Common myeloid progenitor, CD34-positive (primary cell): ENCODE measurements at regions not wholly inside any gene's neighbourhood (a gene's known extent, or its start where the extent isn't known, plus 50 kb on each side); places are given as distances from the start of the nearest gene placed in this dataset.
"Not testable (repeated sequence)": the region's sequence is repeated elsewhere in the genome, so short reads cannot be mapped to it uniquely, and the experiment has no call there.

ENCODE experiments used
- CTCF ChIA-PET: fragments of 350-600 bp; sonication (Branson Sonifier 250); formaldehyde crosslinking; loops from one replicate; lab custom pipeline; 2021; ENCODE audit warnings: antibody characterized with exemption; lab: Charles Lee
- POLR2A ChIA-PET: fragments of 350-600 bp; sonication (Branson Sonifier 250); formaldehyde crosslinking; loops from one replicate; lab custom pipeline; 2021; ENCODE audit warnings: antibody characterized with exemption; lab: Charles Lee
- DNase-seq, 3 donors: peaks; one replicate each; pipeline versions ENCODE4 v3.0.0 to v3.0.0-alpha.2; 2013
- H3K27ac ChIP-seq, 2 experiments: 1 replicate in 1 of 2; 2 replicates in 1 of 2; pipeline ENCODE4 v1.7.0; 2013; ENCODE audit warnings: inconsistent platforms in 2 of 2, low read length in 2 of 2, mild to moderate bottlenecking in 2 of 2, low read depth in 1 of 2, moderate library complexity in 1 of 2; ENCODE audit not compliant: severe bottlenecking in 2 of 2, insufficient read depth in 1 of 2, poor library complexity in 1 of 2
- H3K27me3 ChIP-seq, 5 experiments: replicated peaks in 2 of 5; 1 replicate in 3 of 5; 2 replicates in 2 of 5; pipeline versions ENCODE4 v1.6.1 to v1.7.0; 2013; ENCODE audit warnings: low read length in 4 of 5, mild to moderate bottlenecking in 2 of 5, moderate library complexity in 2 of 5, inconsistent platforms in 1 of 5; ENCODE audit not compliant: insufficient read depth in 5 of 5, control insufficient read depth in 4 of 5
- H3K36me3 ChIP-seq, 4 experiments: 1 replicate in 2 of 4; 2 replicates in 2 of 4; pipeline versions ENCODE4 v1.6.1 to v1.7.0; 2013; ENCODE audit warnings: low read length in 3 of 4, control low read depth in 1 of 4, mild to moderate bottlenecking in 1 of 4; ENCODE audit not compliant: control insufficient read depth in 4 of 4, insufficient read depth in 4 of 4
- H3K4me1 ChIP-seq, 4 experiments: 1 replicate in 3 of 4; 2 replicates in 1 of 4; pipeline versions ENCODE4 v1.6.1 to v1.7.1; 2013; ENCODE audit warnings: low read length in 3 of 4, mild to moderate bottlenecking in 3 of 4, control low read depth in 1 of 4, inconsistent platforms in 1 of 4, moderate library complexity in 1 of 4; ENCODE audit not compliant: control insufficient read depth in 4 of 4, insufficient read depth in 4 of 4; ENCODE audit errors: control extremely low read depth in 1 of 4
- H3K4me3 ChIP-seq, 7 experiments: 1 replicate in 4 of 7; 2 replicates in 3 of 7; pipeline versions ENCODE4 v1.5.1 to v1.7.0; 2013; ENCODE audit warnings: mild to moderate bottlenecking in 7 of 7, low read length in 6 of 7, moderate library complexity in 6 of 7, inconsistent platforms in 2 of 7, low read depth in 2 of 7, control low read depth in 1 of 7; ENCODE audit not compliant: insufficient read depth in 4 of 7, control insufficient read depth in 1 of 7; ENCODE audit errors: extremely low read depth in 1 of 7
- H3K9me3 ChIP-seq, 5 experiments: 1 replicate in 4 of 5; 2 replicates in 1 of 5; pipeline versions ENCODE4 v1.6.1 to v1.7.1; 2013; ENCODE audit warnings: low read length in 4 of 5, mild to moderate bottlenecking in 2 of 5, inconsistent platforms in 1 of 5, low read depth in 1 of 5, moderate library complexity in 1 of 5; ENCODE audit not compliant: control insufficient read depth in 4 of 5, insufficient read depth in 2 of 5; ENCODE audit errors: control extremely low read depth in 1 of 5
- WGBS: methylation state at CpG from one replicate; pipeline ENCODE4 v1.1.5; 2013; ENCODE audit not compliant: insufficient coverage; 5-methylcytosine and 5-hydroxymethylcytosine counted together

- 79% methylated on average over 2 of the region's 6 CpGs for WGBS
- POLR2A ChIA-PET, H3K36me3 ChIP-seq: not testable (repeated sequence)
Observed at GRCh38 chr17:70293564-70294310, 124.4 kb downstream of the KCNJ2 start.

GRCh38 chr17:70295329-70295728 lies 126.0 kb downstream of the KCNJ2 start:
- peak in 1 of 3 donors; percentile 0 for DNase-seq
- Histone ChIP-seq H3K36me3 (no peaks in the 10 kb centered on the region), H3K4me3 (no peak overlapping the region), H3K4me1 (peaks cover 0 to 2% (median 0%) of the 10 kb centered on the region in 4 experiments), H3K27ac (no peak overlapping the region), H3K27me3 (no peaks in the 10 kb centered on the region), H3K9me3 (no peaks in the 10 kb centered on the region)
- ChIA-PET POLR2A (no interaction called here), CTCF (no interaction called here)
- no CpG with 5 or more reads among the region's 1 CpG for WGBS

More at GRCh38 chr17:70293564-70294310, 124.4 kb downstream of the KCNJ2 start:
- not testable (repeated sequence) for H3K27me3 ChIP-seq, H3K9me3 ChIP-seq, H3K4me3 ChIP-seq, DNase-seq, H3K27ac ChIP-seq, H3K4me1 ChIP-seq
- CTCF ChIA-PET, result interaction anchor here (0.7 kb wide), 1 partner anchor 9 kb away, joined by 3 read pairs; no protein-coding TSS in a partner anchor

GRCh38 chr17:70295731-70296130 lies 126.4 kb downstream of the KCNJ2 start:
- Histone ChIP-seq H3K36me3 (no peaks in the 10 kb centered on the region), H3K9me3 (no peaks in the 10 kb centered on the region), H3K4me3 (no peak overlapping the region), H3K4me1 (peaks cover 0 to 2% (median 0%) of the 10 kb centered on the region in 4 experiments), H3K27ac (no peak overlapping the region), H3K27me3 (no peaks in the 10 kb centered on the region)
- peak in 1 of 3 donors; percentile 0 for DNase-seq
- ChIA-PET POLR2A (no interaction called here), CTCF (no interaction called here)
- 100% methylated on average over 1 of the region's 1 CpG for WGBS

DNA sequence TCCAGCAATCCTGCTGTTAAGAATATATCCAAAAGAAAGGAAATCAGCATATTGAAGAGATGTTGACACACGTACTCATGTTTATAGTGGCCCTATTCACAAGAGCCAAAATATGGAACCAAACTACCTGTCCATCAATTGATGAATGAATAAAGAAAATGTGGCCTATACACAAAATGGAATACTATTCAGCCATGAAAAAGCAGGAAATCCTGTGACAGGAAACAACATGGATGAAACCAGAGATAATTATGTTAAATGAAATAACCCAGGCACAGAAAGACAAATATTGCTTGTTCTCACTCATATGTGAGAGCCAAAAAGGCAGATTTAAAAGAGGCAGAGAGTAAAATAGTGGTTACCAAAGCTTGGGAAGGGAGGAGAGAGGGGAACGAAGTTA lies 127.1 kb downstream of the KCNJ2 start:
- H3K4me3 ChIP-seq, result no peak overlapping the region
- no peak for DNase-seq
- ChIA-PET CTCF (no interaction called here), POLR2A (no interaction called here)
- no peaks in the 10 kb centered on the region for H3K36me3 ChIP-seq
- peaks cover 0 to 2% (median 0%) of the 10 kb centered on the region in 4 experiments for H3K4me1 ChIP-seq
- H3K27ac ChIP-seq, result no peak overlapping the region
- no peaks in the 10 kb centered on the region for H3K27me3 ChIP-seq
- no peaks in the 10 kb centered on the region for H3K9me3 ChIP-seq
- WGBS, result no CpG with 5 or more reads among the region's 2 CpGs

DNA sequence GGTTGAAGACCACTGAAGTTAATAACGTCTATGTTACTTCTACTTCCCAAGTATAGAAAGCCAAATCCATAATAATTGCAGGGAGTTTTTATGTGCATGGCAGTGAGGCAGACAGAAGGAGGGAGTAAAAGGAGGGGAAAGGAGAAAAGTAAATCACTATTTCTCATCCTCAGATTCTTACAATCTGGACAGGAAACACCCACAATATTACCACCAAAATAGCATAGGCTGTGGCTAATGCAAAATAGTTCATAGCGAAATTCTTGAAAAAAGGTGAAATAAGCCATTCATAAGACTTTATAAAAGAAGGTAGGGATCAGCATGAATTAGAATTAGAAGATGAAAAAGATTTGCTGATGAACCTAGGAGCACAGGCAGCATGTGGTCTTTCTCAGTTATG lies 128.1 kb downstream of the KCNJ2 start:
- DNase-seq, result no peak
- ChIA-PET POLR2A (no interaction called here), CTCF (no interaction called here)
- H3K4me1 ChIP-seq, result peaks cover 0 to 2% (median 0%) of the 10 kb centered on the region in 4 experiments
- whole genome bisulfite sequencing, result no CpG with 5 or more reads among the region's 2 CpGs
- no peaks in the 10 kb centered on the region for H3K36me3 ChIP-seq
- no peaks in the 10 kb centered on the region for H3K27me3 ChIP-seq
- H3K4me3 ChIP-seq, result no peak overlapping the region
- no peaks in the 10 kb centered on the region for H3K9me3 ChIP-seq
- H3K27ac ChIP-seq, result no peak overlapping the region

- peaks cover 0 to 2% (median 0%) of the 10 kb centered on the region in 4 experiments for H3K4me1 ChIP-seq
- DNase-seq, result no peak
- no peaks in the 10 kb centered on the region for H3K9me3 ChIP-seq
- H3K27ac ChIP-seq, result no peak overlapping the region
- no peaks in the 10 kb centered on the region for H3K36me3 ChIP-seq
- no peak overlapping the region for H3K4me3 ChIP-seq
- no peaks in the 10 kb centered on the region for H3K27me3 ChIP-seq
- POLR2A ChIA-PET, result no interaction called here
- WGBS, result 96% methylated on average over 6 of the region's 8 CpGs
- CTCF ChIA-PET, result no interaction called here
Observed at GRCh38 chr17:70298929-70299531, 129.7 kb downstream of the KCNJ2 start.
